GM23338 (cell line): ENCODE measurements at regions not wholly inside any gene's neighbourhood (a gene's known extent, or its start where the extent isn't known, plus 50 kb on each side); places are given as distances from the start of the nearest gene placed in this dataset.
A peak's percentile ranks its signal among the peaks of the same experiment; 100 is the strongest.
"Not testable (repeated sequence)": the region's sequence is repeated elsewhere in the genome, so short reads cannot be mapped to it uniquely, and the experiment has no call there.

ENCODE experiments used
- ATAC-seq: fragments of 200-7000 bp; cut with Tn5 transposase; 3 replicates; pipeline ENCODE4 v1.9.1; 2020
- DNase-seq: peaks from one replicate; pipeline ENCODE4 v3.0.0-alpha.2; 2015; ENCODE audit warnings: low spot score
- H2AFZ ChIP-seq: fragments of 200-600 bp; sonication (generic); 2 replicates; pipeline ENCODE4 v1.8.0; 2016; ENCODE audit warnings: antibody characterized with exemption, mild to moderate bottlenecking, moderate library complexity
- H3F3A ChIP-seq: fragments of 200-600 bp; sonication (generic); replicated peaks from 2 replicates; pipeline ENCODE4 v1.8.0; 2017; ENCODE audit warnings: antibody characterized with exemption, mixed run types, low read depth
- H3K27ac ChIP-seq: fragments of 200-600 bp; sonication (generic); 2 replicates; pipeline ENCODE4 v1.6.1; 2016; ENCODE audit warnings: low read depth
- H3K27me3 ChIP-seq: fragments of 200-600 bp; sonication (generic); 2 replicates; pipeline ENCODE4 v1.8.0; 2016; ENCODE audit warnings: mild to moderate bottlenecking, mixed run types, moderate library complexity; ENCODE audit not compliant: insufficient read depth
- H3K36me3 ChIP-seq: fragments of 200-600 bp; sonication (generic); 2 replicates; pipeline ENCODE4 v1.8.0; 2016; ENCODE audit warnings: mild to moderate bottlenecking; ENCODE audit not compliant: insufficient read depth
- H3K4me1 ChIP-seq: fragments of 200-600 bp; sonication (generic); 2 replicates; pipeline ENCODE4 v1.8.0; 2016; ENCODE audit warnings: mild to moderate bottlenecking, moderate library complexity; ENCODE audit not compliant: insufficient read depth
- H3K4me2 ChIP-seq: fragments of 200-600 bp; sonication (generic); 2 replicates; pipeline ENCODE4 v1.7.1; 2017; ENCODE audit warnings: mixed run types
- H3K4me3 ChIP-seq: fragments of 200-600 bp; sonication (generic); 2 replicates; pipeline ENCODE4 v1.6.1; 2016; ENCODE audit warnings: mixed run types
- H3K79me2 ChIP-seq: fragments of 200-600 bp; sonication (generic); replicated peaks from 2 replicates; pipeline ENCODE4 v1.8.0; 2017; ENCODE audit warnings: mild to moderate bottlenecking; ENCODE audit not compliant: insufficient read depth
- H3K9me2 ChIP-seq: fragments of 200-600 bp; sonication (generic); 2 replicates; pipeline ENCODE4 v1.8.0; 2017; ENCODE audit not compliant: insufficient read depth
- H4K20me1 ChIP-seq: fragments of 200-600 bp; sonication (generic); replicated peaks from 2 replicates; pipeline ENCODE4 v1.8.0; 2017; ENCODE audit warnings: mild to moderate bottlenecking; ENCODE audit not compliant: insufficient read depth
- H3K27ac Mint-ChIP-seq: 2 replicates; pipeline ENCODE4 v1.8.0; 2020; ENCODE audit warnings: inconsistent platforms, mild to moderate bottlenecking, moderate library complexity, mixed read lengths
- H3K27me3 Mint-ChIP-seq: 3 replicates; pipeline ENCODE4 v1.8.0; 2022; ENCODE audit warnings: low read depth, mild to moderate bottlenecking, moderate library complexity, mixed read lengths, inconsistent platforms; ENCODE audit not compliant: insufficient read depth, poor library complexity
- H3K36me3 Mint-ChIP-seq: 3 replicates; pipeline ENCODE4 v1.8.0; 2021; ENCODE audit warnings: low read depth, mild to moderate bottlenecking, inconsistent platforms, moderate library complexity, mixed read lengths
- H3K4me1 Mint-ChIP-seq: 3 replicates; pipeline ENCODE4 v1.8.0; 2020; ENCODE audit warnings: mild to moderate bottlenecking, inconsistent platforms, mixed read lengths
- H3K4me3 Mint-ChIP-seq: 3 replicates; pipeline ENCODE4 v1.8.0; 2021; ENCODE audit warnings: moderate library complexity, mild to moderate bottlenecking, inconsistent platforms, mixed read lengths
- H3K9me3 Mint-ChIP-seq: 3 replicates; pipeline ENCODE4 v1.8.0; 2020; ENCODE audit warnings: moderate library complexity, mild to moderate bottlenecking, inconsistent platforms, mixed read lengths
- EZH2 ChIP-seq: fragments of 200-600 bp; sonication (generic); IDR thresholded peaks from one replicate; pipeline ENCODE4 v1.8.0; 2017; ENCODE audit warnings: antibody characterized with exemption, mild to moderate bottlenecking, low read depth; ENCODE audit not compliant: unreplicated experiment
- EZH2phosphoT487 ChIP-seq: fragments of 200-600 bp; sonication (generic); IDR thresholded peaks from one replicate; pipeline ENCODE4 v1.8.1; 2018; ENCODE audit warnings: antibody characterized with exemption; ENCODE audit not compliant: unreplicated experiment
- JUNB ChIP-seq: IDR thresholded peaks from one replicate; pipeline ENCODE4 v1.6.1; 2016; ENCODE audit warnings: antibody characterized with exemption; ENCODE audit not compliant: unreplicated experiment
- NANOG ChIP-seq: IDR thresholded peaks from 2 replicates; pipeline ENCODE4 v1.6.1; 2016; ENCODE audit warnings: antibody characterized with exemption, borderline replicate concordance
- POLR2AphosphoS5 ChIP-seq: IDR thresholded peaks from 2 replicates; pipeline ENCODE4 v1.6.1; 2016; ENCODE audit warnings: antibody characterized with exemption, low read depth
- STAT1 ChIP-seq: IDR thresholded peaks from one replicate; pipeline ENCODE4 v1.6.1; 2016; ENCODE audit warnings: antibody characterized with exemption; ENCODE audit not compliant: unreplicated experiment
- ZNF114 ChIP-seq: fragments of 250-450 bp; sonication (Bioruptor Pico); IDR thresholded peaks from 2 replicates; pipeline ENCODE4 v1.5.0; 2020; ENCODE audit warnings: mild to moderate bottlenecking, moderate library complexity
- ZNF331 ChIP-seq: fragments of 250-450 bp; sonication (Bioruptor Pico); IDR thresholded peaks from 2 replicates; pipeline ENCODE4 v1.5.0; 2020; ENCODE audit warnings: low read depth, mild to moderate bottlenecking, moderate library complexity
- TF ChIP-seq, protein P1 (sequence below): IDR thresholded peaks from 2 replicates; pipeline ENCODE4 v1.6.1; 2016; ENCODE audit warnings: antibody characterized with exemption
- TF ChIP-seq, protein P2 (sequence below): fragments of 250-450 bp; sonication (Bioruptor Pico); IDR thresholded peaks from 2 replicates; pipeline ENCODE4 v1.5.0; 2020; ENCODE audit warnings: mild to moderate bottlenecking, moderate library complexity

DNA sequence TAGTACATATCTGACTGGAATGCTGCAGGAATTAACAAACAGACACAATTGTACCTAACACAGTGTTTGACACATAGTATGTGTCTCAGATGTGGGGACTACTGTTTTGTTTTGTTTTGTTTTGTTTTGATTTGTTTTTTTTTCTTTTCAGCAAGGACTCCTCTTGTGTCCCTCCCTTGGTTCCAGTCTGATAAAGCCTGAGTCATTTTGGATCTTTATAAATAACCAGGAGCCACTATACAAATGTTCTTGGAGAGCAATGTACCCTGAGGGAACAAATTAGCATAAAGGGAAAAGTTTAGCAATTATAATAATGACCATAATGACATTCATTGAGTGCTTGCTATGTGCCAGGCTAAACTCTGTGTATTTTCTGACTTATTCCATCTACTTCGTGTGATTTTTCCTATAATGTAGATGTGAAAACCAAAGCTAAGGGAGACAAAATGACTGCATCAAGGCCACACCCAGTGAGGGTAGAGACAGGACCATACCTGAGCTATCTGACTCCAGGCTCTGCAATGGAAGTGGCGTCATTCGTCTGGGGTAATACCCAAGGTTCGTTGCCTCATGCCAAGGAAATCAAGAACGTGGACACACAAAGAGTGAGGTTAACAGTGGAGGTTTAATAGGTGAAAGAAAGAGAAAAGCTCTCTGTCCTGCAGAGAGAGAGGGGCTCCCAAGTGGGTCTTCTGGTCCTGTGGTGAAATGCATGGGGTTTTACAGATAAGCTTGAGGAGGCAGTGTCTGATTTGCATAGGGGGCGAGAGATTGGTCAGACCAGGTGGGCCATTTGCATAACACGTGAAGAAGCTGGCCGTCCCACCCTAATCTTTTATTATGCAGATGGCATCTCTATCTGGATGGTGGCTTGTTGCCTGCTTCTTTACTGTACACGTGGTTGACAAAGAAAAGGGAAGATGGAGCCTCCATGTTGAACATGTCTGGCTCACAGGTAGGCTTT, 285.5 kb upstream of the SFSWAP start (continued):
- TF ChIP-seq EZH2: no peak
- no peak for TF ChIP-seq POLR2AphosphoS5

DNA sequence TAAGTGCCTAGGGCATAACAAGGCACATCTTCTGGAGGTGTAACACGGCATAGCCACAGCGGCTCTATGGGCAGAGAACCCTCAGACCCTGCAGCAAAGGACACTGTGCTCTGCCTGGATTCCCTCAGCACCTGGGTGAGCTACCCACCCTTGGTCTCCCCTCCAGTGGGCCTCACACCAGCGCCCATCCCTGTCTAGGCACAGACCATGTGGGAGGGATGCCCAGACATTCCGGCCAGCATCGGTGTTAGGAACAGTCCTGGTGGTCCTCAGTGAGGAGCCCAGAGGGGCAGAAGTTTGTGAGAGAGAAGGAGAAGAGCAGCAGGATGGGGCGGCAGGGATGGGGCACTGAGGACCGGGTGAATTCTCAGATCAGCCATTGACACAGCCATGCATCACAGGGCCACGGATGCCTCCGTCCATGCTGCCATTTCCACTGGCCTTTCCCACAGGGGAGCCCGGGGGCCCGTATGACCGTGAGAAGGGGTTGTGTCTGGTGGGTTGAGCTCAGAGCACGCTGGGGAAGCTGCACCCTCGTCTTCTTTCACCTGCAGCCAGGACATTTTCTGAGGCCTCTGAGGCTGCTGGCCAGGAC, 282.7 kb upstream of the SFSWAP start:
- H4K20me1 ChIP-seq: no peaks in the 10 kb centered on the region; the same call in 1 of the 2 replicates
- H3F3A ChIP-seq: no peaks in the 10 kb centered on the region
- H3K4me3 ChIP-seq: no peak overlapping the region
- H3K27me3 ChIP-seq: no peaks in the 10 kb centered on the region
- H3K36me3 Mint-ChIP-seq: peaks cover 25% of the 10 kb centered on the region
- no peaks in the 10 kb centered on the region for H3K36me3 ChIP-seq
- ATAC-seq: no peak
- TF ChIP-seq, protein P1, sequence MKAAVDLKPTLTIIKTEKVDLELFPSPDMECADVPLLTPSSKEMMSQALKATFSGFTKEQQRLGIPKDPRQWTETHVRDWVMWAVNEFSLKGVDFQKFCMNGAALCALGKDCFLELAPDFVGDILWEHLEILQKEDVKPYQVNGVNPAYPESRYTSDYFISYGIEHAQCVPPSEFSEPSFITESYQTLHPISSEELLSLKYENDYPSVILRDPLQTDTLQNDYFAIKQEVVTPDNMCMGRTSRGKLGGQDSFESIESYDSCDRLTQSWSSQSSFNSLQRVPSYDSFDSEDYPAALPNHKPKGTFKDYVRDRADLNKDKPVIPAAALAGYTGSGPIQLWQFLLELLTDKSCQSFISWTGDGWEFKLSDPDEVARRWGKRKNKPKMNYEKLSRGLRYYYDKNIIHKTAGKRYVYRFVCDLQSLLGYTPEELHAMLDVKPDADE: no peak
- TF ChIP-seq POLR2AphosphoS5 (no peak), EZH2 (no peak), EZH2phosphoT487 (no peak), ZNF114 (CRISPR knock-in tag) (no peak), STAT1 (no peak), NANOG (no peak), ZNF331 (CRISPR knock-in tag) (no peak), JUNB (no peak)
- TF ChIP-seq, protein P2, sequence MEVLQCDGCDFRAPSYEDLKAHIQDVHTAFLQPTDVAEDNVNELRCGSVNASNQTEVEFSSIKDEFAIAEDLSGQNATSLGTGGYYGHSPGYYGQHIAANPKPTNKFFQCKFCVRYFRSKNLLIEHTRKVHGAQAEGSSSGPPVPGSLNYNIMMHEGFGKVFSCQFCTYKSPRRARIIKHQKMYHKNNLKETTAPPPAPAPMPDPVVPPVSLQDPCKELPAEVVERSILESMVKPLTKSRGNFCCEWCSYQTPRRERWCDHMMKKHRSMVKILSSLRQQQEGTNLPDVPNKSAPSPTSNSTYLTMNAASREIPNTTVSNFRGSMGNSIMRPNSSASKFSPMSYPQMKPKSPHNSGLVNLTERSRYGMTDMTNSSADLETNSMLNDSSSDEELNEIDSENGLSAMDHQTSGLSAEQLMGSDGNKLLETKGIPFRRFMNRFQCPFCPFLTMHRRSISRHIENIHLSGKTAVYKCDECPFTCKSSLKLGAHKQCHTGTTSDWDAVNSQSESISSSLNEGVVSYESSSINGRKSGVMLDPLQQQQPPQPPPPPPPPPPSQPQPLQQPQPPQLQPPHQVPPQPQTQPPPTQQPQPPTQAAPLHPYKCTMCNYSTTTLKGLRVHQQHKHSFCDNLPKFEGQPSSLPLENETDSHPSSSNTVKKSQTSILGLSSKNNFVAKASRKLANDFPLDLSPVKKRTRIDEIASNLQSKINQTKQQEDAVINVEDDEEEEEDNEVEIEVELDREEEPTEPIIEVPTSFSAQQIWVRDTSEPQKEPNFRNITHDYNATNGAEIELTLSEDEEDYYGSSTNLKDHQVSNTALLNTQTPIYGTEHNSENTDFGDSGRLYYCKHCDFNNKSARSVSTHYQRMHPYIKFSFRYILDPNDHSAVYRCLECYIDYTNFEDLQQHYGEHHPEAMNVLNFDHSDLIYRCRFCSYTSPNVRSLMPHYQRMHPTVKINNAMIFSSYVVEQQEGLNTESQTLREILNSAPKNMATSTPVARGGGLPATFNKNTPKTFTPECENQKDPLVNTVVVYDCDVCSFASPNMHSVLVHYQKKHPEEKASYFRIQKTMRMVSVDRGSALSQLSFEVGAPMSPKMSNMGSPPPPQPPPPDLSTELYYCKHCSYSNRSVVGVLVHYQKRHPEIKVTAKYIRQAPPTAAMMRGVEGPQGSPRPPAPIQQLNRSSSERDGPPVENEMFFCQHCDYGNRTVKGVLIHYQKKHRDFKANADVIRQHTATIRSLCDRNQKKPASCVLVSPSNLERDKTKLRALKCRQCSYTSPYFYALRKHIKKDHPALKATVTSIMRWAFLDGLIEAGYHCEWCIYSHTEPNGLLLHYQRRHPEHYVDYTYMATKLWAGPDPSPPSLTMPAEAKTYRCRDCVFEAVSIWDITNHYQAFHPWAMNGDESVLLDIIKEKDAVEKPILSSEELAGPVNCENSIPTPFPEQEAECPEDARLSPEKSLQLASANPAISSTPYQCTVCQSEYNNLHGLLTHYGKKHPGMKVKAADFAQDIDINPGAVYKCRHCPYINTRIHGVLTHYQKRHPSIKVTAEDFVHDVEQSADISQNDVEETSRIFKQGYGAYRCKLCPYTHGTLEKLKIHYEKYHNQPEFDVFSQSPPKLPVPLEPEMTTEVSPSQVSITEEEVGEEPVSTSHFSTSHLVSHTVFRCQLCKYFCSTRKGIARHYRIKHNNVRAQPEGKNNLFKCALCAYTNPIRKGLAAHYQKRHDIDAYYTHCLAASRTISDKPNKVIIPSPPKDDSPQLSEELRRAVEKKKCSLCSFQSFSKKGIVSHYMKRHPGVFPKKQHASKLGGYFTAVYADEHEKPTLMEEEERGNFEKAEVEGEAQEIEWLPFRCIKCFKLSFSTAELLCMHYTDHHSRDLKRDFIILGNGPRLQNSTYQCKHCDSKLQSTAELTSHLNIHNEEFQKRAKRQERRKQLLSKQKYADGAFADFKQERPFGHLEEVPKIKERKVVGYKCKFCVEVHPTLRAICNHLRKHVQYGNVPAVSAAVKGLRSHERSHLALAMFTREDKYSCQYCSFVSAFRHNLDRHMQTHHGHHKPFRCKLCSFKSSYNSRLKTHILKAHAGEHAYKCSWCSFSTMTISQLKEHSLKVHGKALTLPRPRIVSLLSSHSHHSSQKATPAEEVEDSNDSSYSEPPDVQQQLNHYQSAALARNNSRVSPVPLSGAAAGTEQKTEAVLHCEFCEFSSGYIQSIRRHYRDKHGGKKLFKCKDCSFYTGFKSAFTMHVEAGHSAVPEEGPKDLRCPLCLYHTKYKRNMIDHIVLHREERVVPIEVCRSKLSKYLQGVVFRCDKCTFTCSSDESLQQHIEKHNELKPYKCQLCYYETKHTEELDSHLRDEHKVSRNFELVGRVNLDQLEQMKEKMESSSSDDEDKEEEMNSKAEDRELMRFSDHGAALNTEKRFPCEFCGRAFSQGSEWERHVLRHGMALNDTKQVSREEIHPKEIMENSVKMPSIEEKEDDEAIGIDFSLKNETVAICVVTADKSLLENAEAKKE (CRISPR knock-in tag): no peak
- no peak for DNase-seq
- H3K4me3 Mint-ChIP-seq: no peak overlapping the region
- peak overlapping the region; percentile 78 for H3K27ac Mint-ChIP-seq
- H3K27ac ChIP-seq: no peak overlapping the region
- H3K4me2 ChIP-seq: no peak overlapping the region
- peaks cover 41% of the 10 kb centered on the region for H3K9me3 Mint-ChIP-seq
- H3K9me2 ChIP-seq: no peaks in the 10 kb centered on the region
- peaks cover 11% of the 10 kb centered on the region for H3K4me1 Mint-ChIP-seq
- no peaks in the 10 kb centered on the region for H3K79me2 ChIP-seq
- H3K4me1 ChIP-seq: no peaks in the 10 kb centered on the region
- no peak overlapping the region for H2AFZ ChIP-seq
- no peaks in the 10 kb centered on the region for H3K27me3 Mint-ChIP-seq

DNA sequence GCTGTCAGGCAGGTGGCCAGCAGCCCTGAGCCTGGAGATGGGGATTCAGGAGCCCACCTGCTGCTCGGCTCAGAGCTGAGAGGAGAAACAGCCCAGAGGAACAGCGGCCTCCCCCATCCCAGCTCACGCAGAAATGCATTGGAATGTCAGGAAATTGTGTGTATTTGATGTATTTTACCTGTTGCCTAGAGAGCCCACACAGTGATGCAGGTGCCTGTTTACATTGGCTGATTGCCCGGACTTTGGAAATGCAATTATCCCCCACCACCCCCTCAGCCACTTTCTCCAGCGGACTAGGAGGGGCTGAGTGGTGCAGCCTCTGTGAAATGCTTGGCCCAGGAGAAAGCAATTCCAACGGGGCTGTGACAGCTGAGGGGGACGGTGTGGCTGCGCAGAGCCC, 281.7 kb upstream of the SFSWAP start:
- H3K79me2 ChIP-seq, H3K4me3 ChIP-seq, DNase-seq, H3K27ac Mint-ChIP-seq, H3K9me2 ChIP-seq, H4K20me1 ChIP-seq, H3K36me3 ChIP-seq, H3K4me3 Mint-ChIP-seq, H3K4me1 ChIP-seq, H2AFZ ChIP-seq, H3K27me3 Mint-ChIP-seq, H3K4me2 ChIP-seq, H3K27me3 ChIP-seq, H3F3A ChIP-seq, H3K27ac ChIP-seq: not testable (repeated sequence)
- ATAC-seq: peak; percentile 89
- H3K4me1 Mint-ChIP-seq: peaks cover 11% of the 10 kb centered on the region
- peaks cover 31% of the 10 kb centered on the region for H3K9me3 Mint-ChIP-seq
- H3K36me3 Mint-ChIP-seq: peaks cover 25% of the 10 kb centered on the region
